Activated CD8-positive, alpha-beta T cell treated with anti-CD3 and anti-CD28 coated beads for 36 hours (primary cell): ENCODE measurements at regions not wholly inside any gene's neighbourhood (a gene's known extent, or its start where the extent isn't known, plus 50 kb on each side); places are given as distances from the start of the nearest gene placed in this dataset.

ENCODE experiments used
- ATAC-seq: fragments of 200-7000 bp; cut with Tn5 transposase; one replicate; pipeline ENCODE4 v1.10.0; 2021; ENCODE audit warnings: mild to moderate bottlenecking, moderate library complexity
- CTCF ChIA-PET: fragments of 350-600 bp; sonication (Branson Sonifier 250); formaldehyde crosslinking; loops from one replicate; lab custom pipeline; 2021; ENCODE audit warnings: antibody characterized with exemption; lab: Charles Lee
- POLR2A ChIA-PET: fragments of 350-600 bp; sonication (Branson Sonifier 250); formaldehyde crosslinking; loops from one replicate; lab custom pipeline; 2021; ENCODE audit warnings: antibody characterized with exemption; lab: Charles Lee
- DNase-seq: peaks from one replicate; pipeline ENCODE4 v3.0.0-alpha.2; 2020
- H3K27ac Mint-ChIP-seq: one replicate; pipeline ENCODE4 v1.8.0; 2021; ENCODE audit warnings: mild to moderate bottlenecking, mixed read lengths
- H3K27me3 Mint-ChIP-seq: one replicate; pipeline ENCODE4 v1.8.0; 2021; ENCODE audit warnings: mixed read lengths
- H3K36me3 Mint-ChIP-seq: one replicate; pipeline ENCODE4 v1.8.0; 2021; ENCODE audit warnings: low read depth, mixed read lengths
- H3K4me1 Mint-ChIP-seq: one replicate; pipeline ENCODE4 v1.8.0; 2021; ENCODE audit warnings: low read depth, mixed read lengths
- H3K4me3 Mint-ChIP-seq: one replicate; pipeline ENCODE4 v1.8.0; 2021; ENCODE audit warnings: mild to moderate bottlenecking, moderate library complexity, mixed read lengths
- H3K9me3 Mint-ChIP-seq: one replicate; pipeline ENCODE4 v1.8.0; 2021; ENCODE audit warnings: mixed read lengths
- intact Hi-C: fragments of 100-400 bp; cut with micrococcal nuclease; formaldehyde crosslinking; loops from one replicate; pipeline ENCODE4 v1.10.0; 2022
- TF ChIP-seq, protein P1 (sequence below): fragments of 200-600 bp; IDR thresholded peaks from one replicate; pipeline ENCODE4 v1.8.0; 2022; ENCODE audit warnings: antibody characterized with exemption, mild to moderate bottlenecking

DNA sequence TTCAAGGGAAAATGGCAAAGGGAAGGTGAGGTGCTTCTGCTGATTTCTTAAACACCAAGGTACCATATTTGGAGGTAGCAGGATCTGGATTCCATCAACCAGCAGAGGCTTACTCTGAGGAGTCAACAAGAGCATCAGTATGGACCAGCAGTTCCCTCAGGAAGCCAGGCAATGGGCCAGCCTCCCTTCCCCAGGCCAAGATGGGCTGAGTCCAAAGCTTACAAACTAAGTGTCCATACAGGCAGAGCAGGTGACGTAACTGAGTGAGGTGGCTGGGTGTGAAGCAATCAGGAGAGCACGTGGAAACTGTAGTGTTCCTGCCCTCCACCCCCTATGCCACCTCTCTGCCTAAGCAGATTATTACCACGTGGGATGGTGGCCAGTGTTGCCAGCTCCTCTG lies 134.2 kb upstream of the HNRNPA3 start:
- Mint-ChIP-seq H3K4me1 (no peaks in the 10 kb centered on the region), H3K4me3 (no peak overlapping the region), H3K27me3 (peaks cover 3% of the 10 kb centered on the region), H3K36me3 (no peaks in the 10 kb centered on the region), H3K9me3 (no peaks in the 10 kb centered on the region), H3K27ac (no peak overlapping the region)
- ATAC-seq (no peak), DNase-seq (no peak)
- ChIA-PET CTCF (interaction anchor here (0.8 to 1.5 kb wide), 2 partner anchors 70 to 109 kb away, joined by 3 to 4 read pairs; no protein-coding TSS in a partner anchor), POLR2A (no interaction called here)
- TF ChIP-seq, protein P1, sequence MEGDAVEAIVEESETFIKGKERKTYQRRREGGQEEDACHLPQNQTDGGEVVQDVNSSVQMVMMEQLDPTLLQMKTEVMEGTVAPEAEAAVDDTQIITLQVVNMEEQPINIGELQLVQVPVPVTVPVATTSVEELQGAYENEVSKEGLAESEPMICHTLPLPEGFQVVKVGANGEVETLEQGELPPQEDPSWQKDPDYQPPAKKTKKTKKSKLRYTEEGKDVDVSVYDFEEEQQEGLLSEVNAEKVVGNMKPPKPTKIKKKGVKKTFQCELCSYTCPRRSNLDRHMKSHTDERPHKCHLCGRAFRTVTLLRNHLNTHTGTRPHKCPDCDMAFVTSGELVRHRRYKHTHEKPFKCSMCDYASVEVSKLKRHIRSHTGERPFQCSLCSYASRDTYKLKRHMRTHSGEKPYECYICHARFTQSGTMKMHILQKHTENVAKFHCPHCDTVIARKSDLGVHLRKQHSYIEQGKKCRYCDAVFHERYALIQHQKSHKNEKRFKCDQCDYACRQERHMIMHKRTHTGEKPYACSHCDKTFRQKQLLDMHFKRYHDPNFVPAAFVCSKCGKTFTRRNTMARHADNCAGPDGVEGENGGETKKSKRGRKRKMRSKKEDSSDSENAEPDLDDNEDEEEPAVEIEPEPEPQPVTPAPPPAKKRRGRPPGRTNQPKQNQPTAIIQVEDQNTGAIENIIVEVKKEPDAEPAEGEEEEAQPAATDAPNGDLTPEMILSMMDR, result no peak
- intact Hi-C loops, result no loop called here

GRCh38 chr2:177078855-177079254 lies 133.7 kb upstream of the HNRNPA3 start:
- Mint-ChIP-seq H3K27me3 (peaks cover 4% of the 10 kb centered on the region), H3K4me3 (no peak overlapping the region), H3K27ac (no peak overlapping the region), H3K4me1 (no peaks in the 10 kb centered on the region), H3K9me3 (no peaks in the 10 kb centered on the region), H3K36me3 (no peaks in the 10 kb centered on the region)
- DNase-seq (no peak), ATAC-seq (no peak)
- CTCF ChIA-PET, result interaction anchor here (0.8 to 1.5 kb wide), 2 partner anchors 70 to 110 kb away, joined by 3 to 4 read pairs; no protein-coding TSS in a partner anchor
- POLR2A ChIA-PET, result no interaction called here
- TF ChIP-seq, protein P1, result no peak
- intact Hi-C loops, result no loop called here

- no peak overlapping the region for H3K27ac Mint-ChIP-seq
- POLR2A ChIA-PET, result no interaction called here
- DNase-seq (no peak), ATAC-seq (no peak)
- CTCF ChIA-PET, result interaction anchor here (0.6 kb wide), 1 partner anchor 44 kb away, joined by 4 read pairs; no protein-coding TSS in a partner anchor
- TF ChIP-seq, protein P1, result no peak
- H3K4me1 Mint-ChIP-seq, result no peaks in the 10 kb centered on the region
- H3K27me3 Mint-ChIP-seq, result peaks cover 4% of the 10 kb centered on the region
- intact Hi-C loops, result no loop called here
- H3K36me3 Mint-ChIP-seq, result no peaks in the 10 kb centered on the region
- no peaks in the 10 kb centered on the region for H3K9me3 Mint-ChIP-seq
- H3K4me3 Mint-ChIP-seq, result no peak overlapping the region
Measured at GRCh38 chr2:177080746-177081284, 131.8 kb upstream of the HNRNPA3 start.

DNA sequence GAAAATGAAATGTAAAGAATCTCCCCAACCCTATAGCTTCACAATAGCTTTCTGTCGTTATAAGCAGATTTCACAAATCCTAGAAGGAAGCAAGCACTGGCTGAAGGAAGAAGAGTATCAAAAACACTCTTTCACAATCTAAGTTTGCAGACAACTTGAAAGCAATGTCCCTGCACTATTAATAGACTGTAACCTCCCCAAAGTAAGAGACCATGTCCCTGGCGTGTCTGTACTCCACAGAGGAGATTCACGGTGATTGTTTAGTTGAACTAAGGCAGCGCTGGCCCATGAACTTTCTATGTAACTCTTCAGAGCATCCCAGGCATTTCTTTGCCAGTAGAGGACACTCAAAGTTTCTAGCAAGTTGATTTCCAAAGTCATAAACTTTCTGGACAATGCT lies 128.0 kb upstream of the HNRNPA3 start:
- Mint-ChIP-seq H3K27ac (no peak overlapping the region), H3K4me1 (no peaks in the 10 kb centered on the region), H3K4me3 (no peak overlapping the region), H3K27me3 (peaks cover 2% of the 10 kb centered on the region), H3K9me3 (no peaks in the 10 kb centered on the region), H3K36me3 (no peaks in the 10 kb centered on the region)
- intact Hi-C loops, result no loop called here
- TF ChIP-seq, protein P1, result no peak
- CTCF ChIA-PET, result interaction anchor here (1.1 kb wide), 1 partner anchor 9 kb away, joined by 4 read pairs; no protein-coding TSS in a partner anchor
- no peak for DNase-seq
- ATAC-seq, result no peak
- POLR2A ChIA-PET, result no interaction called here

DNA sequence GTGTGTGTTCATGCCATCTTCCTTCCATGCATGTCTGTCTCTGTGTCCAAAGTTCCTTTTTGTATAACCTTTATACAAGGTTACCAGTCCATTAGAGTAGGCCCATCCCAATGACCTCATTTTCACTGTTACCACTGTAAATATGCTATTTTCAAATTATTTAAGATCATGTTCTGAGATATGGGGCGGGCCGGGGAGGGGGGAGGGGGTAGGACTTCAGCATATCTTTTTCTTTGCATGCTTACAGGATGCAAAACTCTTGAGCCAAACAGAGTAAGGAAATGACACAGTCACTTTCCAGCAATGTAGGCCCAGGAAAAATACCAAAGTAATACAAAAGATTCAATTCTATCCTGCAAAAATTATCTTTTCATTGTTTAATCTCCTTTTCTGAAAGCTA lies 124.1 kb upstream of the HNRNPA3 start:
- ATAC-seq (no peak), DNase-seq (no peak)
- TF ChIP-seq, protein P1, result no peak
- Mint-ChIP-seq H3K27ac (no peak overlapping the region), H3K4me3 (no peak overlapping the region), H3K9me3 (no peaks in the 10 kb centered on the region), H3K4me1 (no peaks in the 10 kb centered on the region), H3K27me3 (peaks cover 3% of the 10 kb centered on the region), H3K36me3 (no peaks in the 10 kb centered on the region)
- ChIA-PET CTCF (no interaction called here), POLR2A (no interaction called here)
- intact Hi-C loops, result no loop called here
